ENCODE measurements at regions not wholly inside any gene's neighbourhood (a gene's known extent, or its start where the extent isn't known, plus 50 kb on each side); places are given as distances from the start of the nearest gene placed in this dataset.

DNA sequence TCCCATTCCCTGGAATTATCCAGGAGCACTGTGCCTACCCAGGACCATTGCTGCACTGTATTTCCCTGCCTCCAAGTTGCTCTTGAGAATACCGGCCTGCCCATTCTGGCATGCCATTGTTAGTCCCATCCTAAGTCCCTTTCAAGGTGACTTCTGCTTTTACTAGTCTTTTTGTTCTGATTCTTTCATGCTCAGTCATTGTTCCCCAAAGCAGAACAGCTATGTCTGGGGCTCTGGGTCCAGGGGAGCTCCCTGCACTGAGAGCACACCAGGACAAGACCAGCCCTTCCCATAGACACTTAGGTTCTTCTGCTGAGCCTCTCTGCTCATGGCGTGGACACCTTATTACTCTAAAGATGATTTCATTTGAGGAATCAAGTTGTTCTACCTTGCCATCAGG lies 388.9 kb upstream of the KLF4 start:
- TF ChIP-seq, protein P1, sequence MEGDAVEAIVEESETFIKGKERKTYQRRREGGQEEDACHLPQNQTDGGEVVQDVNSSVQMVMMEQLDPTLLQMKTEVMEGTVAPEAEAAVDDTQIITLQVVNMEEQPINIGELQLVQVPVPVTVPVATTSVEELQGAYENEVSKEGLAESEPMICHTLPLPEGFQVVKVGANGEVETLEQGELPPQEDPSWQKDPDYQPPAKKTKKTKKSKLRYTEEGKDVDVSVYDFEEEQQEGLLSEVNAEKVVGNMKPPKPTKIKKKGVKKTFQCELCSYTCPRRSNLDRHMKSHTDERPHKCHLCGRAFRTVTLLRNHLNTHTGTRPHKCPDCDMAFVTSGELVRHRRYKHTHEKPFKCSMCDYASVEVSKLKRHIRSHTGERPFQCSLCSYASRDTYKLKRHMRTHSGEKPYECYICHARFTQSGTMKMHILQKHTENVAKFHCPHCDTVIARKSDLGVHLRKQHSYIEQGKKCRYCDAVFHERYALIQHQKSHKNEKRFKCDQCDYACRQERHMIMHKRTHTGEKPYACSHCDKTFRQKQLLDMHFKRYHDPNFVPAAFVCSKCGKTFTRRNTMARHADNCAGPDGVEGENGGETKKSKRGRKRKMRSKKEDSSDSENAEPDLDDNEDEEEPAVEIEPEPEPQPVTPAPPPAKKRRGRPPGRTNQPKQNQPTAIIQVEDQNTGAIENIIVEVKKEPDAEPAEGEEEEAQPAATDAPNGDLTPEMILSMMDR (IDR thresholded peaks at IDR 0.05; ENCODE audit: low read depth, low read length): no peak
- no peak for TF ChIP-seq EZH2phosphoT487 (IDR thresholded peaks at IDR 0.05; ENCODE audit: low read depth)
